NCI-H128 (cell line): ENCODE measurements at regions not wholly inside any gene's neighbourhood (a gene's known extent, or its start where the extent isn't known, plus 50 kb on each side); places are given as distances from the start of the nearest gene placed in this dataset.
"Not testable (repeated sequence)": the region's sequence is repeated elsewhere in the genome, so short reads cannot be mapped to it uniquely, and the experiment has no call there.

Experiments used
- DNase-seq: peaks from one replicate; lab custom pipeline; 2025; ENCODE audit not compliant: unreplicated experiment; lab: John Stamatoyannopoulos, UW

- not testable (repeated sequence) for DNase-seq
Measured at GRCh38 chr5:116945613-116946382, 371.2 kb upstream of the SEMA6A start.

GRCh38 chr5:116944183-116944582, 369.6 kb upstream of the SEMA6A start:
- no peak for DNase-seq

DNA sequence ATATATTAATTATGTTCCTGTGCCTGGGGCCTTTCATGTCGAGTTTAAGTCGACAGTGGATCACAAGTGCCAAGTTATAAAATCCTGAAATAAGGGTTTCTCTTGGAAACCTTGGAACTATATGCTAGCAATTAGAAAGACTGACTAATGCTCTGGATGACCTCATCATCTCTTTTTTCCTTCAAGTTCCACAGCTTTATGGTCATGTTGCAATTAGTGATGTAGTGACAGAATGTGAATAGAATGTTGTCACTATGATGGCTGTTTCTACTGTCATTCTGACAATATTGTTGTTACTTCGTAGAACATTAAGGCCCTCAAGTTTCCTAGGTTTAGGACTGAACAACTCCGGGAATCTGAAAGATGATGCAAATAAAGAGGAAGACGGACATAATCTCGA, 368.0 kb upstream of the SEMA6A start:
- no peak for DNase-seq

- no peak for DNase-seq
Measured at GRCh38 chr5:116939641-116940040, 365.0 kb upstream of the SEMA6A start.

DNA sequence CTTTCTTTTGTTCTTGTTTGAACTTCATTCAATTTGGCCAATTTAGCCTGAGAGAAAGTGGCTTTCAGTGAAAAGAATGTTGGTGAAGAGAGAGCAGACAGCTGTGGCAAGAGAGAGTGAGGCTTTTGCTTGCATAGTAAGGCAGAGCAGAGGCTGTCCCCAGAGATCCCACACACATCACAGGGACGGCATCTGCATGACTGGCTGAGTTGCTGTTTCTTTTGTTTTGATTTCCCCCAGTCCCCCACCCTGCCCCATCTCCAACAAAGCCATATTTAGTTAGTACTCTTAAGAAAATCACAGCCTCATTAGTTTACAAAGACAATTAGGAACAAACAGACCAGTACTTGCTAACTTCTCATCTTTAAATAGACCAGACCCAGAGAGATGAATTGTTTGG, 363.9 kb upstream of the SEMA6A start:
- DNase-seq: no peak

GRCh38 chr5:116935561-116936162, 361.0 kb upstream of the SEMA6A start:
- DNase-seq: no peak

DNA sequence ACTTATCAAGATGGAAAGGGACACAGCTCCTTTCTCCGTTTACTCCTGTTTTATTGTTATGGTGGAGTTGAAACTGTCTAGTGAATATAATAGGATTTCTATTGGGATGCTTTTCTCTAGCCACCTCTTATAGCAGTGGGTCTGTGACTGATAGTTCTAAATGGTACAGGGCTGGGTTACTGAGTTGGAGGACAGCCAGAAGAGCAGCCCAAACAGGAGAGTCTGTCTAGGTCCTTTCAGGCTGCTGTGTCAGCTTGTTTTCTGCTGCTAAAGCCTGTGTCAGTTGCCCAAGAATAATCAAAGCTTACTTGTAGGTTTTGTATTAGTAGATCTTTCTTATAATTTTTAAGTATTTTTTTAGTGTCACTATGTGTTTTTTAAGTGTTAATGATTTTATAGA, 356.0 kb upstream of the SEMA6A start:
- DNase-seq: no peak

- no peak for DNase-seq
Measured at GRCh38 chr5:116923344-116923743, 348.7 kb upstream of the SEMA6A start.

- DNase-seq: no peak
Measured at GRCh38 chr5:116922532-116922931, 347.9 kb upstream of the SEMA6A start.

DNA sequence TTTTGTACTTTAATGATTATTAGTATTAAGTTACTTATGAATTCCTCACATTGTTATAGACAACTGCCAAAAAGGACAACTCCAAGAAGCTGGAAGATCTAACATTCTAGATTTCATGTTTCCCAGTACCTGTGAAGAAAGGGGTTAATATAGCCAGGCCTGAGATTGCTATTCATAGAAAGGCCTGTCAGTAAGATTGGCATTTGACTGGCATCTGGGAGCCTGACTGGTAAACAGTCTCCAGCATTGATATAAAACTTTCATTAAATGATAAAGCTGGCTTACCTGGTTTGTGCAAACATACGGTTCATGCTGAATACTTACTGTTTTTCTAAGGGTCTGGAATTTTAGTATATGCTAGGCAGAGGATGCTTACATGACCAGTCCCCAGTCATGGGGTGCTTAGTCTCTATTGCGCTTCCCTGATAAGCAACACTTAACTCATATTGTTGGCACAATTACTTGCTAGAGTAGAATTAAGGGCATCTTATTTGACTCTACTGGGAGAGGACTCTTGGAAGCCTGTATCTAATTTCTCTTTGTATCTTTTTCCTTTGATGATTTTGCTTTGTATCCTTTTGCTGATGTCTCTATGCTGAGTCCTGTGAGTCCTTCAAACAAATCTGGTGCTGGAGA, 340.4 kb upstream of the SEMA6A start:
- no peak for DNase-seq

DNA sequence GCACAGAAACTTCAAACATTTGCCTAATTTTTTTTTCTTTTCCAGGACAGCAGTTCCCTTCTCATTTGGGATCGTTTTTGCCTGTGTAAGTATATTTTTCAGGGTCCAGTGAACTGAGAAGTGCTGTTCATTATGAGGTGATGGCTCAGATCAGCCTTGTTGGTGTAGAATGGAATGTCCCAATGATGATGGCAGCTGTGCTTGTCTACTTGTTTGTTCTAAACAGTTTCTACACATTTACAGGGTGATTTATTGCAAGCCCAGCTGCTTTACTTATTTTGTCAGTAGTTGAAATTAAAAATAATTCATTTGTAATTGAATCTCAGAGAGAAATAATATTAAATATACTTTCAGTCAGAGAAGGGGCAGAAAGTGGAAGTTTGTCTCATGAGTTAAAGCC, 337.6 kb upstream of the SEMA6A start:
- DNase-seq: no peak

- DNase-seq: no peak
Measured at GRCh38 chr5:116911074-116911473, 336.5 kb upstream of the SEMA6A start.

- DNase-seq: no peak
Measured at GRCh38 chr5:116908537-116908936, 333.9 kb upstream of the SEMA6A start.

DNA sequence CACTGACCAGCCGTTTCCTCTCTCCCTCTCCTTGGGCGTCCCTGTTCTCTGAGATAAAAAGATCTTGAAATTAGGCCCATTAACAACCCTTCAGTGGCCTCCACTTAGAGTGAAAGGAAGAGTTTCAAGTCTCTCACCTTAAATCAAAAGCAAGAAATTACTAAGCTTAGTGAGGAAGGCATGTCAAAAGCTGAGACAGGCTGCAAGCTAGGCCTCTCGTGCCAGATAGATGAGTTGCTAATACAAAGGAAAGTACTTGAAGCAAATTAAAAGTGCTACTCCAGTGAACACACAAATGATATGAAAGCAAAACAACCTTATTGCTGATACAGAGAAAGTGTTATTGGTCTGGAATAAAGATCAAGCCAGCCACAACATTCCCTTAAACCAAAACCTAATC, 331.3 kb upstream of the SEMA6A start:
- DNase-seq: no peak

DNA sequence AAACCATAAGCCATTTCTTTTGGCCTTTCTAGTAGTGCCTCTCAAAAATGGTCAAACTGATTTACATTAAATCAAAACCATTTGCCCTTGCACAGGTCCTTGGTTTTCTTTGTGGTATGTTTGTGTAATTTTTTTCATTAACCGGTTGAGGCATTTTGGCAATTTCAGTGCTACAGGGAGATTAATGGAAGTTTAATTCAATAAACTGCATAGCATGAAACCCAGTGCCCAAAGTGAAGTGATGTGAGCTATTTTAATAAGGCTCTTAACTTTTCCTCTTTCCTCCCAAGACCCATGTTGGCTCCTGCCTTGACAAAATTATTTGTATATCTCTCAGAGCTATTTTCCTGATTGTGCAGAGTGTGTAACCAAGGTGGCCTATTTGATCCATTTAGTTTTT, 326.2 kb upstream of the SEMA6A start:
- no peak for DNase-seq

GRCh38 chr5:116898917-116899316, 324.3 kb upstream of the SEMA6A start:
- DNase-seq: no peak

GRCh38 chr5:116897291-116897690, 322.7 kb upstream of the SEMA6A start:
- DNase-seq: no peak

- DNase-seq: no peak
Measured at GRCh38 chr5:116896001-116896400, 321.4 kb upstream of the SEMA6A start.

DNA sequence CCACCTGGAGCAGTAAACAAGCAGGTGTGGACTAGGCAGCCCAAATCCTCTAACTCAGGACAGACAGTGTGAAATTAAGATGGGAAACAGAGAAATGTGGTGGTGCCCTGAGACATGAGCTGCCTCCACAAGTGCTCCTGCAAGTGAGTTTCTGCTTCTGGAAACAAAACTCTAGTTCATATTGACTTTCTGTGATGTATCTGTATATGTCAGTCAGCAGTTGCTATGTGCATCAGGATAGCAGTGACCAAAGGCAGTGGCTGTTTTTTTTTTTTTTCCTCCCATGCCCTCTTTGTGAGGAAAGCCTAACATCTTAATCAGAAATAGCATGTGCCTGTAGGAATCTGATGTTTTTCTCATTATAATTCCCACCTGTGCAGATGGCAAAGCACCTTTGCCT, 318.4 kb upstream of the SEMA6A start:
- no peak for DNase-seq

GRCh38 chr5:116887104-116887503, 312.5 kb upstream of the SEMA6A start:
- no peak for DNase-seq

GRCh38 chr5:116885825-116886224, 311.2 kb upstream of the SEMA6A start:
- no peak for DNase-seq

DNA sequence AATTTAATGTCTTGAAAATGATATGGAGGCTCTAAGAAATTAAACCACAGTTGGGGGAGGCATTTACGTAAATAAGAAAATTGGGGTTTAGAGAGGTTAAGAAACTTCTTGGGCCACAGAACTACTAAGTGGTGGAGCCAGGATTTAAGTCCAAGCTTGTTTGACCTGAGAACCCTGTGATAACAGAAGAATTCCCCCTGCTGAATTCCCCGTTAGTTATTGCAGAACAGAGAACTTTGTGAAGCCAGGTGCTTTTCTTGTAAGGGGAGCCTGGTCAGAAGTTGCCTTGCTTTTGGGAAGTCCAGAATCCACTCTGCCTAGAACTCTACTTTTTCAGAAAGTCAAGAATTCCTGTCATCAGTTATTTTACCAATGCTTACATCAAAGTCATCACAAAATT, 309.3 kb upstream of the SEMA6A start:
- no peak for DNase-seq
